GM21786 (cell line): ENCODE measurements at regions not wholly inside any gene's neighbourhood (a gene's known extent, or its start where the extent isn't known, plus 50 kb on each side); places are given as distances from the start of the nearest gene placed in this dataset.
"Not testable (repeated sequence)": the region's sequence is repeated elsewhere in the genome, so short reads cannot be mapped to it uniquely, and the experiment has no call there.

Experiments
- ATAC-seq: cut with Tn5 transposase; IDR thresholded peaks from one replicate; pipeline ENCODE4 v1.9.1; 2021; ENCODE audit not compliant: unreplicated experiment

- no peak for ATAC-seq
Measured at GRCh38 chr2:175769200-175769599, 232.9 kb downstream of the LNPK start.

- no peak for ATAC-seq
Measured at GRCh38 chr2:175766880-175767279, 235.2 kb downstream of the LNPK start.

DNA sequence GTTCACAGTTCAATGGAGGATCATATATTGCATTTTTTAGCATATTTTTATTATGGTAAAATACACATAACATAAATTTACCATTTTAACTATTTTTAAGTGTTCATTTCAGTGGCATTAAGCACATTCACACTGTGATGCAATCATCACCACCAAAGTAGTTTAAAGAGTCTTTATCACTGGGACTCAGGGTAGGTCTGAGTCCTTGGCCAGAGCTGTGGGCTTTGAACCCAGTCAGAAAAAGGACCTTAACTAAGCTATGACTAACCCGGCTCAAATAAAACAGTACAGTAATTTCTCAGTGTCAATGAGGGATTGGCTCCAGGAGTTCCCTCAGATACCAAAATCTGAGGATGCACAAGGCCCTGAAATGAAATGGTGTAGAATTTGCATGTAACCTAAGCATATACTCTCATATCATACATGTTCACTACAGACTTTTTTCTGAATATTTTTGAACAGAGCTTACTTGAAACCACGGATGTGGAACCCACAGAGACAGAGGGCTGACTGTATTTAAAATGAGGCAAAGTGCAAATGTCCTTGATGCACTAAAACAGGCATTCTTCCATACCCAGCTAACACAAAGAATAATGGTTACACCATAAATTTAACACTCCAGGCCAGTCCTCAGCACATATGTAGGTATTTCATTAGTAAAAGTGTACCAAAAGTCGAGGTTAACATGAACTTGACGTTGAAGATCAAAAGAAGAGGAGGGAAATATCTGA is 246.2 kb downstream of the LNPK start:
- no peak for ATAC-seq

DNA sequence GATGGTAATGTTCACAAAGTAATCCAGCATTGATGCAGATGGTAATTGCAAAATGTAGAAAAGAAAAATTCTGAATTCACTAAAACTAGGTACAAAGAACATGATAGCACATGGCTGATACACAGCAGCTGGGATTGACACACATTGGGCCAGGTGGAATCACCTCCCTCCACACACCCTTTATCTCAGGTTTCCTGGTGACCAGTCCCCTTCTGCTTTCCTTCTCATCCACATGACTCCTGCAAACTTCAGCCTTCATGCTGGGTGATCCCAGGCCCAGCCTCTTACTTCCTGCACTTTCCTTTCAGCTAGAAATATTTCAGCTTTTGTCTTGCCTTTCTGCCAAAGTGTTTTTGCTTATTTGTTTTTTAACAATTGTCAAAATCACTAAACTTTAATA is 246.9 kb downstream of the LNPK start:
- ATAC-seq: no peak

DNA sequence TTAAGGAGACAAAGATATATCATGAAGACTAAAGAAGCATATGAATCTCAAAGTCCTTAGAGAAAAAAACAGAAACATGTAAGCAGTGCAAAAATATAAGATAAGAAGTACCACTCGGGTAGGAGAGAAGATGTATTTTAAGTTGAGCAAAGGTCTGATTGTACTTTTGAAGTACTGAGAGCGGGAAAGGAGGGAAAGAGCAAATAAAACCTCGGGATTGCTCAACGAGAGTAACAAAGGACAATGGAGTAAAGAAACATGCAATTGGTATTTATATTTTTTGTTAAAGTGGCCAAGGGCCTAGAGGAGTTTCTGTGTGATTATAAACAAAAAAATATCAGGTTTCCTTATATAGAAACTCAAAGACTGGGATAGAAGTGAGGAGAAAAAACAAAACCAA is 251.9 kb downstream of the LNPK start:
- no peak for ATAC-seq

- no peak for ATAC-seq
Measured at GRCh38 chr2:175745911-175746310, 256.2 kb downstream of the LNPK start.

GRCh38 chr2:175744000-175744399 is 258.1 kb downstream of the LNPK start:
- no peak for ATAC-seq

GRCh38 chr2:175743011-175743410 is 259.1 kb downstream of the LNPK start:
- ATAC-seq: no peak

GRCh38 chr2:175742367-175742766 is 259.7 kb downstream of the LNPK start:
- no peak for ATAC-seq

- ATAC-seq: no peak
Measured at GRCh38 chr2:175741164-175741563, 260.9 kb downstream of the LNPK start.

DNA sequence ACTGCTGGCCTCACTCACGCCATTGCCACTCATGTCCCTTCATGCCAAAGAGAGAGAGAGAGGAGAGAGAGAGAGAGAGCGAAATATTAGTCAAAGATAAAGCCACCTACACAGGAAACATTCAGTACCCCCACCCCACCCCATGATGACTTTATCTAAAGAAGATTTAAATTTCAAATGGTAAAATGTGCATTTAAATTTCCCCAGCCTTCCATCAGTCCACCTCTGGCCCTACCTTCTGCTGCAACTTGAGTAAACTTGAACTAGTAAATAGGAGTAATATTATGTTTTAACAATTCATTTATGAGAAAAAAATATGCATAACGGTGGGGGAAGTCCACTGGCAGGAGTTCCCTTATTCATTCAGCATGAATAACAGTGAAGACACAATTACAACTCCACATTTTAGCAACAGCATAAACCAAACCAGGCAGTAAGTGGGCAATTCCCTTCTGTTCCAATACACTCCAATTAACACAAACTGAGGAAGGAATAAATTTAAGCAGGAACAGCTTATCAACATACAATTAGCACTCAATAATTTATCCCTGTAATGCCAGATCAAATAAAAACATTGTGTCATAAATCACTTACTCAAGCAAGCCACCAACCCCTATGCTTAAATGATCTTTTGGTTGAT is 264.2 kb downstream of the LNPK start:
- ATAC-seq: no peak

GRCh38 chr2:175734686-175735085 is 267.4 kb downstream of the LNPK start:
- ATAC-seq: no peak

DNA sequence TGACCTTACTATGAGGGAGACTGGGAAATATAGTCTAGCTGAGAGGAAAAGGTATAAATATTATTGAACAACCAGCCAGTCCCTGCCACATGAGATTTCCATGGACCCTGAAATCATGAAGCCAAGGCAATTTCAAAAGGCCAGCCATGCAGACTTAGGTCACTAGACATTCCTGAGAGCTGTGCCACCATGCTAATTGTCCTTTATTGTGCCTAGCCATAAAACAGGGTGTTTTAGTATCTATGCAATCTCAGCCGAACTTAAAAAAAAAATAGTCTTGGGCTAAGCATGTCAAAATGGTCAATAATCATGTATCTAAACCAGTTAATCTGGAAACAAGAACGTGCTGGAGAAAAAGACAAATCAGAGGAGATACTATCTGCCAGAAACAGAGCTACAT is 269.5 kb downstream of the LNPK start:
- ATAC-seq: no peak

DNA sequence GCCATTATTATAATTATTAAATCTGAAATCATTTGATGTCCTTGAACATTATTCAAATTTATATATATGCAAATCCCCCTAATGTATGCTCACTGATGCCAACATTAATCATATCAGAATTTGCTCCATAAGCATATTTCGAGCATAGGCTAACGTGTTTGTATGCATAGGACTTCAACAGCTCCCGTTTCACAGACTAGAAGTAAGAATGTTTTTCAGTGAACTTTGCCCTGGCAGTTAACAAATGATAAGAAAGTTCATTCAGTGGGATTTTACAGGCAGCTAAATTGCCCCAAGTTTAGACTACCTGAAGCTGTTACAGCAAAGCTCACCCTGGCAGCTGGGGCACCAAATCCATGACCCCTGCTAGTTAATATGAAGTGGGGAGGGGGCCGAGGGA is 272.0 kb downstream of the LNPK start:
- ATAC-seq: no peak

DNA sequence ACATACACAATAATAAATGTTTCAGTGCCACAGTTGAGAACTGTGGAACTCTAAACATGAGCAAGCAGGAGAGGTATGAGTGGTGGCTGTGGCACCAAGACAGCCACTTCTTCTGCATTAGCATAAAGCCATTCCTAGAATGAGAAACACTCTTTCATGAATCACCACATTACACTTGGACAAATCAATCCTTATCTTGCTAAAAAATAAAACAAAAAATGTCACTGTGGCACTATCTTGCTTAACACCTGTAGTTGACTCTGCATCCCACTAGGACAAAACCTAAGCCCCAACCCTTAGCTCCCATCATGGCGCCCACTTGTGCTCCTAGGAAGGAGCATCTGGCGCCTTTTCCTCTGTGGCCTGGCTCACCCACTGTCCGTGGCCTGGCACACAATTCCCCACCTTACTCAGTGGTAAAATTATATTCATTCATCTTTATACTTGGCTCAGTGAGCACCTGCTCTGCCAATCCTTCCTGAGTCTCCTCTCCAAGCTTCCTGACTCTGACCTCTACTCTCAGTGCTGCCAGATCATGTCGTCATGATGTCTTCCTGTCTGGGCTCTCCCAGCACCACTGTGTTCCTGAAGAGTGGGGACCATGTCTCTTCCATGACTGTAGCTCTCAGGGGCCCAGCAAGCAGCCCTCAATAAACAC is 272.9 kb downstream of the LNPK start:
- ATAC-seq: no peak

- ATAC-seq: no peak
Measured at GRCh38 chr2:175728032-175728431, 274.0 kb downstream of the LNPK start.

DNA sequence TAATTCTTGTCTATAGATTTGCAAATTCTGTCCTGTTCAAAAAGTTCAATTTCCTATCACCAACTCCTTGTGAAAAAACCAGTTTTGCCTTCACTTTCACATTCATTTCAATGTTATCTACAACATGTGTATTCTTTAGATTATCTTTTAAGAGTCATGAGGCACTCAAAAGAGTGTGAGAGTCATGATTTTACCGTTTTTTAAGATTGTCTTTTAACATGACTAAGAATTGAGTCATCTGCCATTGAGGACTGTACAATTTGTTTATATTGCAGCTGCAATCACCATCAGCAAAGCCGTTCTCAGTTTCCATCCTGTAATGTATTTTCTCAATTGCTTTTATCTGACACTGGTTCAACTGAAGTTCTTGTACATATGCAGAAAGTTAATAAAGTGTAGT is 275.8 kb downstream of the LNPK start:
- ATAC-seq: no peak

GRCh38 chr2:175709248-175709647 is 292.8 kb downstream of the LNPK start:
- no peak for ATAC-seq

- ATAC-seq: no peak
Measured at GRCh38 chr2:175707322-175707721, 294.7 kb downstream of the LNPK start.

GRCh38 chr2:175704568-175704967 is 297.5 kb downstream of the LNPK start:
- not testable (repeated sequence) for ATAC-seq

DNA sequence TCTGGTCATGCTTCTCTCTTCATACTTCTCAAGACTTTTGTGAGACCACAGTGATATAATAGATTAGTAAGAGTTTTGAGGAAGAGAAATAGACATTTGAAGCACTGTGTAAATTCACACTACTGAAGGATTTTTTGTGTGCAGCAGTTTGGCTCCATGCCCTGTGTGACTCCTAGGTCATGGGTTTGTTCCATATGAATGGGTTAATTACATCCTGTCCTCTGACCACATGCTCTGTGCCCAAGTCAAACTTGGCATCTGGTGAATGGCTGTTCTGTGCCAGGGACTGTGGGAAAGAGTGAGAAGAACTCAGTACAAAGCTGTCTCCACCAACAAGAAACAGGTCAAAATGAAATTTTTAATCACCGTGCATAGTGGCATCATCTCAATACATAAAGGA is 304.0 kb downstream of the LNPK start:
- no peak for ATAC-seq

DNA sequence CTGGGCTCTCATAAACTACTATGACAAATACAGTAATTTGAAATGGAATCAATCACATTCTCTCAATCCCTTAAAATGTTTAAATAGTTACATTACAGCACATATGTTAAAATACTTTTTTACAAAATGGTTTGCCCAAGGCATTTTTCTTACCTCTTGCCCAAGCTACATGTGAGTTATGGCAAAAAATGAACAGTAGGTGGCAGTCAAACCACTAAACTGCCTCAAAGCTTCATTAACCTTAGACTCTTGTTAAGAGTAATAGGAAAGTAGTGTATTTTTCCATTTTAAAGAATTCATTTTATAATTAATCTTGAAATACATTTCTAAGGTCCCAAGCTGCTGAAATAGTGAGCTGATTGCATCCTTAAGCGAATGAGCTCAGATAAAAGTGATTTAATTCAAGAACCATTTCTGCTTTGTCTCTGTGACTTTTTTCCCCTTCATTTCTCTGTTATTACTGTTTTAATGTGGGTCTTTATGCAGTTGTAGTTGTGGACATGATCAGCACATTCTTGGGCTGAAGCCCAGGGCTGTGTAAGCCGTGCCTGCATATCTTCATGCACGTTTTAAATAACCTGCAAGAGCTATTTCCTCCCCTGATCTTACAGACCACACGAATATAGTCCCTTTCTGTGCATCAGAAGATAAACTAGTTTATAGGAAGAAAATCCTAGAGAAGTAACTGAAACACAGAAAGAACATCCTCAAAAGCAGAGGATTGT is 311.8 kb downstream of the LNPK start:
- peak; percentile 68 for ATAC-seq
